GM21717 (cell line): ENCODE measurements at regions not wholly inside any gene's neighbourhood (a gene's known extent, or its start where the extent isn't known, plus 50 kb on each side); places are given as distances from the start of the nearest gene placed in this dataset.

Source experiments
- ATAC-seq: cut with Tn5 transposase; IDR thresholded peaks from one replicate; pipeline ENCODE4 v1.9.1; 2021; ENCODE audit warnings: mild to moderate bottlenecking, moderate library complexity; ENCODE audit not compliant: unreplicated experiment

GRCh38 chr9:96044401-96044800 is 168.9 kb downstream of the ERCC6L2 start:
- ATAC-seq, result no peak

GRCh38 chr9:96040591-96041461 is 165.3 kb downstream of the ERCC6L2 start:
- no peak for ATAC-seq

GRCh38 chr9:96038914-96039313 is 163.4 kb downstream of the ERCC6L2 start:
- no peak for ATAC-seq

- no peak for ATAC-seq
Measured at GRCh38 chr9:96038271-96038670, 162.8 kb downstream of the ERCC6L2 start.

DNA sequence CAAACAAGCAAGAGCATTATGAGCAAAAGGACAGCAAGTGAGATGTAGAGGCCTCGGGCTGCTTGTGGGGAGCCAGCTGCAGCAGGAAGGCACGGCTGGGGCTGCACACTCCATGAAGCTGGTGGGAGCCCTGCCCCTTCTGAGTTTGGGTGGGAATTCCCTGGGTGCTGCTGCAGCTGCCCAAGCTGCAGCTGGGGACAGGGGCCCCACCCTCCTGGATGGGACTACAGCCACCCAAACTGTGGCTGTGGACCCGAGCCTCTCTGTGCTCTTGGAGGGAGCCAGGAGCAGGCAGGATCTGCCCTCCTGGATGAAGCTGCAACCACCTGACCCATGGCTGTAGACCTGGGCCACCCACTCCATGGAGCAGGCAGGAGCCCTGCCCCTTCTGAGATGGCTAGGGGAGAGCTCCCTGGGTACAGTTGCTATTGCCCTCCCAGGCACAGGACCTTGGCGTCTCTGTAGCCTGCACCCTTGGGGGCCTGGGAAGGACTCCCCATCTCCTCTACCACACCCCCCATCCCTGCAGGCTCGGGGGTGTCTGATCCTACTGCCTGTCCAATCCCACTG is 159.1 kb downstream of the ERCC6L2 start:
- no peak for ATAC-seq

GRCh38 chr9:96033896-96034295 is 158.4 kb downstream of the ERCC6L2 start:
- ATAC-seq, result no peak

GRCh38 chr9:96031916-96032534 is 156.5 kb downstream of the ERCC6L2 start:
- ATAC-seq, result no peak

DNA sequence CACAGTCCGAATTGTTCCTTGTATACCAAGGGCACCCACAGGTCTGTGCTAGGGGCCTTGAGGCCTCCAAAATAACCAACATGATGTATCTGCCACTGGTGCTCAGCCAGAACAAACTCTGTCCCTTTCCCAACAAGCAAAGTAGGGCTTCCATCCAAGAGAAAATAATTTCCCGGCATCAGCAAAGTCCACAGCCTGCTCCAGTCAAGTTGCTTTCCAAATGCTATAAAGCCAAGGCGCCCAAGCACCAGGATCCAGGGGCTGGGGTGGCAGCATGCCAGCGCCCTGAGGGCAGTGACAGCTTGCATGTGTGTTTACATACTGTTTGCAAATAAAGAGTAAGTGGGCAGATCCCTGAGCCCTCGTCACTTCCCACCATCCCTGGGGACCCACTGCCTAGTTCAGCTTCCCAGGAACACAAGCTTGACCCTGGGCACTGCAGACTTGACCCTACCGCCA is 155.9 kb downstream of the ERCC6L2 start:
- no peak for ATAC-seq

DNA sequence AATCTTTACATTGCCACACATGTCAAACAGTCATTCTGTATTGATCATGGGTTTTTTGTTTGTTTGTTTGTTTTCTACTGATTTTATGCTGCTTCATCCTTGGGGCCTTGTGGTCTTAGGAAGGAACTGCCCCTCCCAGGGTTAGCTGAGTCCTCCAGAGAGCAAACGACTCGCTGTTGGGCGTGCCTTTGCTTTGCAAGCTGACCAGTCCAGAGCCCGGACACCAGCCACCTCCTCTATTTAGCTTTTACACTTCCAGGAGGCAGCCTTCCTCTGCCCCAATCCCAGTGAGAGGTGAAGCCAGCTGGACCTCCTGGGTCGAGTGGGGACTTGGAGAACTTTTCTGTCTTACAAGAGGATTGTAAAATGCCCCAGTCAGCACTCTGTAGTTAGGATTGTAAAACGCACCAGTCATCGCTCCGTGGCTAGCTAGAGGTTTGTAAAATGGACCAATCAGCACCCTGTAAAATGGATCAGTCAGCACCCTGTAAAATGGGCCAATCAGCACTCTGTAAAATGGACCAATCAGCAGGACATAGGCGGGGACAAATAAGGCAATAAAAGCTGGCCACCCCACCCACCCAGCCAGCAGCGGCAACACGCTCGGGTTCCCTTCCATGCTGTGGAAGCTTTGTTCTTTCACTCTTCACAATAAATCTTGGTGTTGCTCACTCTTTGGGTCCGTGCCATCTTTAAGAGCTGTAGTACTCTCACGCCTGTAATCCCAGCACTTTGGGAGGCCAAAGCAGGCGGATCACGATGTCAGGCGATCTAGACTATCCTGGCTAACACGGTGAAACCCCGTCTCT is 154.4 kb downstream of the ERCC6L2 start:
- ATAC-seq, result no peak

DNA sequence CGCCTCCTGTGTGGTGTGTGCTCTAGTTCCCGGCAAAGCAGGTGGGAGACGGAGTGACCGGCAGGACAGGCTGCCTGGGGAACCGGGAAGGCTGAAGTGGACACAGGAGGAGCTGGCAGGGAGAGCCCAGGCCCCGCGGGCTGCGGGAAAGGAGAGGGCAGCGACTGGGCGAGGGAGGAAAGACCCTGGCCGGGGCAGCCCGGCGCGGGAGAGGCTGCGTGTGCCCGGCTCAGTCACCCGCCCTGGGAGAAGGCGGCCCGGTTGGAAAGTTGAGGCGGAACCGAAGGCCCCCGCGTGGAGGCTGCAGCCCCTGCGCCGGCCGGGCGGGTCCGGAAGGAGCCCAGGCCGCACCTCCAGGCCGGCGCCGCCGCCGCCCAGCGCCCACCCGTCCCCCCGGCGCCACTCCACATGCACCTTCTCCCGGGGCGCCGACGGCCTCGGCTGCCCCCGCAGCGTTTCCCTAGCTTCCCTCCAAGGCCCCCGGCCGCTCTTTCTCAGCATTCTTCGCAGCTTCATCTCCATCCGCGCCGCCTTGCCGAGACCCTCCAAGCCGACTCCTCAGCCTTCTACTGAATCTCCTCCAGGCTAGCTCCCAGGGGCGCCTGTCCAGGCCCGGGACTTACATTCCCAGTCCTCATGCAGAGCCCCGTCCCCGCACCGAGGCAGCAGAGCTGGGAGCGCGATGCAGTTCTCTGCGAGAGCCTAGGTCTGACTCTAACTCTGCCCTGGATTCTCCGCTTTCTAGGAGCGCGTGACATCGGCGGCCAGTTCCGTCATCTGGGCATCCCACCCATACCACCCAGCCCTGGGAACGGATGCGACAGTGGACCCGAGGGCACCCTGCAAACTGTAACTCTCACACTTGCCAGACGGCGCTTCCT is 152.0 kb downstream of the ERCC6L2 start:
- ATAC-seq, result no peak

DNA sequence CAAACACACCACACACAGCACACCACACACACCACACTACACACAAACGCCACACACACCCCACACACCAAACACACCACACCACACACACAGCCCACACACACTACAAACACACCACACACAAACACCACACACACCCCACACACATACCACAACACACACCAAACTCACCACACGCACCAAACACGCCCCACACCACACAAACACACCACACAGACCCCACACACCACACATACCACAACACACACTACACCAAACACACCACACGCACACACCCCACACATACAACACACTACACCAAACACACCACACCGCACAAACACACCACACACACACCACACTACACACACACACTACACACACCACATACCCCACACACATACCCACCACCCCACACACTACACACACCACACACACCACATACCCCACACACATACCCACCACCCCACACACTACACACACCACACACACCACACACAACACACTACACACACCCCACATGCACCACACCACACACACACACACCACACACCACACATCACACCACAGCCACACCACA is 151.2 kb downstream of the ERCC6L2 start:
- ATAC-seq, result no peak

DNA sequence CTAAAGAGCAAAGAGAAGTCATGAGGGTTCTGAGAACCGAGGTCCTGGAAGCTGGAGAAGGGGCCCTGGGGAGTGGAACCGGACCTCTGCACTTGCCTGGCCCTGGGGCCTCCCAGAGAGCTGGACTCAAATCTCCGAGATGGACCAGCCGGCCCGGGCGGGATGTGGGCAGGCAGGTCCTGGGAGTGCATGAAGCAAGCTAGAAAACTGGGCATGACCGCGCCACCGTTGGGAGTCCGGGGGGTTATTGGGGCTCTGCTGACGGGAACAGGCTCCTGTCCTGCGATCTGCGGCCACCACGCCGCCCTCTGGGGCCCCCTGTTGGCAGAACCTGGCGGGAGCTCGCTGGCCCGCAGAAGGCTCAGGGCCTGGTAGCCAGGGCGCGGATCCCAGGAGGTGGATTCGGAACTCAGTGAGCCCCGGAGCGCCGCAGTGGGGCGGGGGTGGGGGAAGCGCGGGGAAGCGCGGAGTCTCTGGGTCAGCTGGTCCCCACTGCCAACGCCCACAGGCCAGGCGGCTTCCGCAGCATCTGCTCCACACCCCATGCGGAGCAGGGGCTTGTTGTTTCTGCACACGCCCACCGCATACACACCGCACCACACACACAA is 150.6 kb downstream of the ERCC6L2 start:
- ATAC-seq, result no peak

GRCh38 chr9:96023486-96023885 is 148.0 kb downstream of the ERCC6L2 start:
- no peak for ATAC-seq

DNA sequence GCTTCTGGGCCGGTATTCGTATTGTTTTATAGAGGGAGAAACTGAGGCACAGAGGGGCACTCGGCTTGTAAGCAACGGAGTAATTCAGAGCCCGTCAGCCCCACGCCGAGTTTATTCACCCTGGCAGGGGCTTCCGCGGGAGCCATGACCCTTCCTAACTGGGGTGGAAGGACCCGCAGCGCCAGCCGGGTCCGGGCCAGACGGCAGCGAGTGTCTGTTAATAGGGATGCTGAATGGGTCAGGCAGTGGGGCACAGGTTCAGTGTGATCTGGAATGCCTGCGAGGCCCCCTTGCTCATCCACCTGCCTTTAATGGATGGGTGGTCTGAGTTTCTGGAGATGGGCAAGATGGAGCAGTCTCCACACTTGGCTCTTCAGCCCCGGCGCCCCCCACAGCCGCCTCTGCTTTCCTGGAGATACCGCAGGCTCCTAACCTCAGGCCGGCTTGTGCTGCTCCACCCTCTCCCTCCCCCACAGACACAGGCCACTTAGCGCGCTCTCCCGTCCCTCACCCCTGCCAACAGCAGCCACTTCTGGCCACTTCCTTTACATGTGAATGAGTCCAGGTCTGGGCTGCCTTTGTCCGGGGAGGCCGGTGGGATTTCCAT is 147.1 kb downstream of the ERCC6L2 start:
- no peak for ATAC-seq

DNA sequence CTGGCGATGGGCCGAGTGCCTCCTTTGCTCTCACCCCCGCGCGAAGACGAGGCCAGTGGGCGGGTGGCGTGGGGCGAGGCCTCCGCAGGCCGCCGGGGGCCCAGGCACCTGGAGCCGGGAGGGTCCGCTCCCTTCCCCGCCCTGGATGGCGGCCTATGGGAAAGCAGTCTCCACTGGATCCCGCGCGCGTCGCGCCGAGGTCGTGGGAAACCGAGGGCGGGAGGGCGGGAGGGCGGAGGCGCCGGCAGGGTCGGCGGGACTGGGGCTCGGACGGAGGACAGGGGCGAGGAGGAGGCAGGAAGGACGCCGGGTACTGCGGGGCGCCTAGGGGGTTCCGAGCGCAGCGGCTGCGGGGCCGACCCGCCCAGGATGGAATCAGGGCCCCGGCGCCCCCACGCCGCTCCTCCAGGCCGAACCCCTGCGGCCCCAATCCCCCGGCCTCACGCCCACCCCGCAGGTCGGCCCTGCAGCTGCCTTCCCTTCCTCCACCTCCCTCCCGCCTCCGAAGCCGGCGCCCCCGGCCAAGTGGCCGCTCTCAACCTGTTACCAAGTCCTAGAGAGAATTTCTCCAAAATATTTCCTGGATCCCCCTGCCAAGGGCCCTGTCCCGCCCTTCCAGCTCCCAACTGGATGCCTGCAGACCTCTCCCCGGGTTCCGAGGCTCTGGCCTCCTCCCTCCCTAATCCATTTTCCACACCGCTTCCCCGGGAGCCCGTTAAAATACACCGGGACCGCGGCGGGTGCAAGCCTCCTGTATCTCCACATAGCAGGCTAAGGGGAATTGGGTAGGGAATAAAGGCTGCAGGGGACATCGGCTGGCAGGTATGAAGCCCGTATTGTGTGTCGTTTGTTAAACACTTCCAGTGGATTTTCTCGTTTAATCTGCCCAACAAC is 146.3 kb downstream of the ERCC6L2 start:
- no peak for ATAC-seq

- ATAC-seq, result no peak
Measured at GRCh38 chr9:96020792-96021550, 145.5 kb downstream of the ERCC6L2 start.

- ATAC-seq, result no peak
Measured at GRCh38 chr9:96020300-96020791, 144.9 kb downstream of the ERCC6L2 start.
